Suprapubic skin (tissue), 4 donors: ENCODE measurements at regions not wholly inside any gene's neighbourhood (a gene's known extent, or its start where the extent isn't known, plus 50 kb on each side); places are given as distances from the start of the nearest gene placed in this dataset.

ENCODE experiments used
- DNase-seq, 2 donors: peaks; one replicate each; pipeline ENCODE4 v3.0.0-alpha.2; 2019; ENCODE audit warnings: low spot score in 2 of 2
- H3K27ac ChIP-seq: fragments of 200-600 bp; sonication (generic); one replicate; pipeline ENCODE4 v1.5.1; 2019
- H3K27me3 ChIP-seq: fragments of 200-600 bp; sonication (generic); one replicate; pipeline ENCODE4 v1.5.1; 2019
- H3K36me3 ChIP-seq: fragments of 200-600 bp; sonication (generic); one replicate; pipeline ENCODE4 v1.5.1; 2019
- H3K4me1 ChIP-seq: fragments of 200-600 bp; sonication (generic); one replicate; pipeline ENCODE4 v1.5.1; 2019
- H3K4me3 ChIP-seq: fragments of 200-600 bp; sonication (generic); one replicate; pipeline ENCODE4 v1.5.1; 2019; ENCODE audit warnings: mild to moderate bottlenecking
- H3K9me3 ChIP-seq: fragments of 200-600 bp; sonication (generic); one replicate; pipeline ENCODE4 v1.5.1; 2019
- CTCF ChIP-seq, 2 donors: fragments of 200-600 bp in 1 of 2; fragments of 450-650 bp in 1 of 2; sonication (generic) in 1 of 2; IDR thresholded peaks; one replicate each; pipeline ENCODE4 v1.5.1; 2016 to 2019; ENCODE audit warnings: antibody characterized with exemption in 2 of 2, mild to moderate bottlenecking in 1 of 2, moderate library complexity in 1 of 2
- EP300 ChIP-seq: sonication (generic); formaldehyde crosslinking; IDR thresholded peaks from one replicate; pipeline ENCODE4 v1.6.1; 2017; ENCODE audit warnings: antibody characterized with exemption
- POLR2A ChIP-seq, 2 donors: fragments of 450-650 bp; IDR thresholded peaks; one replicate each; pipeline ENCODE4 v1.6.1; 2017; ENCODE audit warnings: antibody characterized with exemption in 2 of 2, mild to moderate bottlenecking in 2 of 2, moderate library complexity in 2 of 2
- POLR2AphosphoS5 ChIP-seq, 3 donors: sonication (generic); formaldehyde crosslinking; IDR thresholded peaks; one replicate each; pipeline ENCODE4 v1.6.1; 2017; ENCODE audit warnings: antibody characterized with exemption in 3 of 3
- WGBS: methylation state at CpG from one replicate; pipeline ENCODE4 v1.1.5; 2018; 5-methylcytosine and 5-hydroxymethylcytosine counted together

DNA sequence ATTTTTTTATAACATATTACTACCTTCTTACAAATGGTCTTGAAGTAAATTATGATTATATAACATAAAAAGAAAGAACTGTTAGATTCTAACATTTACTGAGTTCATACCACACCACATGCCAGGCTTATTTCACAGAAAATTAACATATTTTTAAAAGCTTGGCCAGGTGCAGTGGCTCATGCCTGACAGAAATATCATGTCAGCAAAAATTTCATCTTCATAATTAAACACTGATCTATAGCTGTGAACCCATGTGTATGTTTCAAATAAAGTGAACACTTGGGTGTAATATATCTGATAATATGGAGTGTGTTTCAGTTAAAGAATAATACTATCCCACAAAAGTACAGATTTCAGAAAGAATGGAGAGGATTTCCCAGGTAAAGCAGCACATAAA is 296.5 kb downstream of the SI start:
- Histone ChIP-seq H3K4me3 (no peak overlapping the region), H3K36me3 (no peaks in the 10 kb centered on the region), H3K9me3 (no peaks in the 10 kb centered on the region), H3K27ac (no peak overlapping the region), H3K27me3 (no peaks in the 10 kb centered on the region), H3K4me1 (no peaks in the 10 kb centered on the region)
- DNase-seq, result no peak
- no peak for TF ChIP-seq EP300
- TF ChIP-seq POLR2A (IDR thresholded peaks at IDR 0.05), result no peak
- no peak for TF ChIP-seq POLR2AphosphoS5 (IDR thresholded peaks at IDR 0.05)
- no peak for TF ChIP-seq CTCF (IDR thresholded peaks at IDR 0.05)

GRCh38 chr3:164779816-164780215 is 298.5 kb downstream of the SI start:
- TF ChIP-seq POLR2A (IDR thresholded peaks at IDR 0.05) (no peak), EP300 (no peak), CTCF (IDR thresholded peaks at IDR 0.05) (no peak), POLR2AphosphoS5 (IDR thresholded peaks at IDR 0.05) (no peak)
- Histone ChIP-seq H3K4me1 (no peaks in the 10 kb centered on the region), H3K27me3 (no peaks in the 10 kb centered on the region), H3K27ac (no peak overlapping the region), H3K4me3 (no peak overlapping the region), H3K36me3 (no peaks in the 10 kb centered on the region), H3K9me3 (no peaks in the 10 kb centered on the region)
- WGBS, result 71% methylated on average over 4 of the region's 4 CpGs
- no peak for DNase-seq

- H3K4me3 ChIP-seq, result no peak overlapping the region
- H3K36me3 ChIP-seq, result no peaks in the 10 kb centered on the region
- WGBS, result 15% methylated on average over 3 of the region's 3 CpGs
- H3K4me1 ChIP-seq, result no peaks in the 10 kb centered on the region
- no peaks in the 10 kb centered on the region for H3K27me3 ChIP-seq
- TF ChIP-seq POLR2A (IDR thresholded peaks at IDR 0.05) (no peak), EP300 (no peak), POLR2AphosphoS5 (IDR thresholded peaks at IDR 0.05) (no peak), CTCF (IDR thresholded peaks at IDR 0.05) (no peak)
- H3K9me3 ChIP-seq, result no peaks in the 10 kb centered on the region
- DNase-seq, result no peak
- H3K27ac ChIP-seq, result no peak overlapping the region
These were observed 325.5 kb downstream of the SI start for GRCh38 chr3:164752812-164753211.

- DNase-seq, result no peak
- H3K36me3 ChIP-seq, result no peaks in the 10 kb centered on the region
- no peaks in the 10 kb centered on the region for H3K9me3 ChIP-seq
- no peak overlapping the region for H3K27ac ChIP-seq
- H3K4me1 ChIP-seq, result no peaks in the 10 kb centered on the region
- TF ChIP-seq EP300, result no peak
- TF ChIP-seq POLR2AphosphoS5 (IDR thresholded peaks at IDR 0.05), result no peak
- no peak for TF ChIP-seq CTCF (IDR thresholded peaks at IDR 0.05)
- no peak for TF ChIP-seq POLR2A (IDR thresholded peaks at IDR 0.05)
- no peak overlapping the region for H3K4me3 ChIP-seq
- H3K27me3 ChIP-seq, result no peaks in the 10 kb centered on the region
These were observed 329.7 kb downstream of the SI start for GRCh38 chr3:164748626-164749025.

- no peaks in the 10 kb centered on the region for H3K27me3 ChIP-seq
- no peaks in the 10 kb centered on the region for H3K36me3 ChIP-seq
- no peak for TF ChIP-seq POLR2A (IDR thresholded peaks at IDR 0.05)
- H3K4me3 ChIP-seq, result no peak overlapping the region
- H3K9me3 ChIP-seq, result no peaks in the 10 kb centered on the region
- no peak overlapping the region for H3K27ac ChIP-seq
- WGBS, result 81% methylated on average over 6 of the region's 6 CpGs
- no peak for DNase-seq
- no peaks in the 10 kb centered on the region for H3K4me1 ChIP-seq
These were observed 336.4 kb downstream of the SI start for GRCh38 chr3:164741869-164742268.

DNA sequence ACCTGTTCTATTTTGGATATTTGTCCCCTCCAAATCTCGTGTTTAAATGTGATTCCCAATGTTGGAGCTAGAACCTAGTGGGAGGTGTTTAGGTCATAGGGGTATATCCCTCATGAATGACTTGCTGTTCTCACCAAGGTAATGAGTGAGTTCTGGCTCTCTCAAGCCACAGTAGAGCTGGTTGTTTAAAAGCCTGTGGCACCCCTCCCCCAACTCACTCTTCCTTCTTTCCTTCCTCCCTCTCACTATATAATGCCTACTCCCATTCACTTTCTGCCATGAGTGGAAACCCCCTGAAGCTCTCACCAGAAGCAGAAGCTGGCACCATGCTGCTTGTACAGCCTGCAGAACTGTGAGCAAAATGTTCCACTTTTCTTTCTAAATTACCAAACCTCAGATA is 341.1 kb downstream of the SI start:
- Histone ChIP-seq H3K27ac (no peak overlapping the region), H3K4me1 (no peaks in the 10 kb centered on the region), H3K36me3 (no peaks in the 10 kb centered on the region), H3K4me3 (no peak overlapping the region), H3K27me3 (no peaks in the 10 kb centered on the region), H3K9me3 (no peaks in the 10 kb centered on the region)
- WGBS, result 63% methylated on average over 1 of the region's 1 CpG
- DNase-seq, result no peak
- TF ChIP-seq POLR2A (IDR thresholded peaks at IDR 0.05) (no peak), POLR2AphosphoS5 (IDR thresholded peaks at IDR 0.05) (no peak), CTCF (IDR thresholded peaks at IDR 0.05) (no peak), EP300 (no peak)
